AG09319 (cell line): ENCODE measurements at regions not wholly inside any gene's neighbourhood (a gene's known extent, or its start where the extent isn't known, plus 50 kb on each side); places are given as distances from the start of the nearest gene placed in this dataset.
"Not testable (repeated sequence)": the region's sequence is repeated elsewhere in the genome, so short reads cannot be mapped to it uniquely, and the experiment has no call there.

ENCODE experiments used
- DNase-seq: peaks from one replicate; pipeline ENCODE4 v3.0.0-alpha.2; 2010; ENCODE audit warnings: low read depth; ENCODE audit errors: extremely low read depth
- CTCF ChIP-seq: IDR thresholded peaks from 2 replicates; pipeline ENCODE4 v1.5.1; 2011; ENCODE audit warnings: low read depth, mild to moderate bottlenecking, inconsistent platforms, low read length, moderate library complexity

- TF ChIP-seq CTCF, result no peak
- no peak for DNase-seq
Measured at GRCh38 chr14:81584495-81584894, 50.8 kb upstream of the SEL1L start.

- no peak for DNase-seq
- TF ChIP-seq CTCF, result no peak
Measured at GRCh38 chr14:81589381-81590065, 55.9 kb upstream of the SEL1L start.

- DNase-seq, result no peak
- TF ChIP-seq CTCF, result no peak
Measured at GRCh38 chr14:81591266-81591665, 57.6 kb upstream of the SEL1L start.

- TF ChIP-seq CTCF, result no peak
- no peak for DNase-seq
Measured at GRCh38 chr14:81594012-81594411, 60.4 kb upstream of the SEL1L start.

GRCh38 chr14:81605660-81606059 lies 72.0 kb upstream of the SEL1L start:
- DNase-seq, result no peak
- TF ChIP-seq CTCF, result no peak

GRCh38 chr14:81613341-81614045 lies 79.8 kb upstream of the SEL1L start:
- DNase-seq, result no peak
- TF ChIP-seq CTCF, result no peak

- not testable (repeated sequence) for DNase-seq
Measured at GRCh38 chr14:81614302-81614701, 80.6 kb upstream of the SEL1L start.
